ENCODE measurements at regions not wholly inside any gene's neighbourhood (a gene's known extent, or its start where the extent isn't known, plus 50 kb on each side); places are given as distances from the start of the nearest gene placed in this dataset.

DNA sequence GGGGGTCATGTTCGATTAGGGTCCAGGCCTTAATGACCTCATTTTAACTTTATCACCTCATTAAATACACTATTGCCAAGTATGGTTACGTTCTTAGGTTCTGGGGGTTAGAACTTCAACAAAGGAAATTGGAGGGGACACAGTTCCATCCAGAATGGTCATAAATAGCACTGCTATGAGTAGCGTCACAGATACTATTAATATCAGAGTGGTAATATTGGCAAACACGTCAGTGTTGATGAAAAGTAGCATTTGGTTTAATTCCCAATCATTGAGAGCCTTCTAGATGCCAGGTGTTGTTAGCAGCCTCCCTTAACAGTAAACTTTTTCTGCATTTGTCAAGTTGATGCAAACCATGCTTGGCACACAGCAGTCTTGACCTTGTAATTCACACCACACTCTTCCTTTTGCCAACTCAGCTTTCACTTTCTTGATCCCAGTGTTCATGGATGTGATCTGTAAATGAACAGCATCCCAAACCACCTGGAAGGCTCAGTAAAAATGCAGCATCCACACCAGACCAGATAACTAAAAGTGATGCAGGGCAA is 912.5 kb upstream of the TENM3 start:
- no TSS peak for BruUV-seq (replicated peaks)
- Histone ChIP-seq H2AFZ (ENCODE audit: control insufficient read depth, low read depth, low read length) (no peak overlapping the region), H3K9ac (ENCODE audit: control insufficient read depth, insufficient read depth, low read length) (no peak overlapping the region), H4K20me1 (ENCODE audit: control insufficient read depth, insufficient read depth) (no peaks in the 10 kb centered on the region), H3K27me3 (replicated peaks in 1 of 2; ENCODE audit: control insufficient read depth in 2 of 2, insufficient read depth in 2 of 2, low read length in 1 of 2) (no peaks in the 10 kb centered on the region), H3K79me2 (ENCODE audit: control insufficient read depth, insufficient read depth, low read length) (no peaks in the 10 kb centered on the region), H3K4me3 (no peak overlapping the region), H3K4me1 (ENCODE audit: control insufficient read depth, insufficient read depth, low read length) (no peaks in the 10 kb centered on the region), H3K27ac (ENCODE audit: control insufficient read depth, insufficient read depth) (no peak overlapping the region), H3K9me3 (replicated peaks; ENCODE audit: control insufficient read depth, insufficient read depth, low read length) (no peaks in the 10 kb centered on the region; the same call in 2 of the 3 replicates), H3K36me3 (ENCODE audit: control insufficient read depth in 2 of 2, insufficient read depth in 2 of 2, low read length in 1 of 2) (no peaks in the 10 kb centered on the region), H3K4me2 (ENCODE audit: control insufficient read depth, insufficient read depth) (no peak overlapping the region)
- ChIA-PET POLR2A (no interaction called here), SMC1A (ENCODE audit: uncharacterized antibody, unreplicated experiment) (no interaction called here), RAD21 (ENCODE audit: unreplicated experiment) (no interaction called here), CTCF (no interaction called here)
- TF ChIP-seq ZNF217 (IDR thresholded peaks at IDR 0.05) (no peak), YBX1 (IDR thresholded peaks at IDR 0.05) (no peak), KDM1A (IDR thresholded peaks at IDR 0.05; ENCODE audit: borderline replicate concordance) (no peak), EP300 (IDR thresholded peaks at IDR 0.05; ENCODE audit: borderline replicate concordance in 1 of 2, control insufficient read depth in 1 of 2, low read depth in 2 of 2, low read length in 2 of 2) (no peak), RCOR1 (conservative IDR thresholded peaks at IDR 0.05; ENCODE audit: low read depth, low read length) (no peak)
- TF ChIP-seq, protein P1, sequence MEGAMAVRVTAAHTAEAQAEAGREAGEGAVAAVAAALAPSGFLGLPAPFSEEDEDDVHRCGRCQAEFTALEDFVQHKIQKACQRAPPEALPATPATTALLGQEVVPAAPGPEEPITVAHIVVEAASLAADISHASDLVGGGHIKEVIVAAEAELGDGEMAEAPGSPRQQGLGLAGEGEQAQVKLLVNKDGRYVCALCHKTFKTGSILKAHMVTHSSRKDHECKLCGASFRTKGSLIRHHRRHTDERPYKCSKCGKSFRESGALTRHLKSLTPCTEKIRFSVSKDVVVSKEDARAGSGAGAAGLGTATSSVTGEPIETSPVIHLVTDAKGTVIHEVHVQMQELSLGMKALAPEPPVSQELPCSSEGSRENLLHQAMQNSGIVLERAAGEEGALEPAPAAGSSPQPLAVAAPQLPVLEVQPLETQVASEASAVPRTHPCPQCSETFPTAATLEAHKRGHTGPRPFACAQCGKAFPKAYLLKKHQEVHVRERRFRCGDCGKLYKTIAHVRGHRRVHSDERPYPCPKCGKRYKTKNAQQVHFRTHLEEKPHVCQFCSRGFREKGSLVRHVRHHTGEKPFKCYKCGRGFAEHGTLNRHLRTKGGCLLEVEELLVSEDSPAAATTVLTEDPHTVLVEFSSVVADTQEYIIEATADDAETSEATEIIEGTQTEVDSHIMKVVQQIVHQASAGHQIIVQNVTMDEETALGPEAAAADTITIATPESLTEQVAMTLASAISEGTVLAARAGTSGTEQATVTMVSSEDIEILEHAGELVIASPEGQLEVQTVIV (IDR thresholded peaks at IDR 0.05; ENCODE audit: borderline replicate concordance, partially characterized antibody), result no peak
- TF ChIP-seq, protein P2, sequence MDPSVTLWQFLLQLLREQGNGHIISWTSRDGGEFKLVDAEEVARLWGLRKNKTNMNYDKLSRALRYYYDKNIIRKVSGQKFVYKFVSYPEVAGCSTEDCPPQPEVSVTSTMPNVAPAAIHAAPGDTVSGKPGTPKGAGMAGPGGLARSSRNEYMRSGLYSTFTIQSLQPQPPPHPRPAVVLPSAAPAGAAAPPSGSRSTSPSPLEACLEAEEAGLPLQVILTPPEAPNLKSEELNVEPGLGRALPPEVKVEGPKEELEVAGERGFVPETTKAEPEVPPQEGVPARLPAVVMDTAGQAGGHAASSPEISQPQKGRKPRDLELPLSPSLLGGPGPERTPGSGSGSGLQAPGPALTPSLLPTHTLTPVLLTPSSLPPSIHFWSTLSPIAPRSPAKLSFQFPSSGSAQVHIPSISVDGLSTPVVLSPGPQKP (IDR thresholded peaks at IDR 0.05; ENCODE audit: low read depth, low read length), result no peak
- FAIRE-seq (no peak), ATAC-seq (no peak), DNase-seq (ENCODE audit: low read depth, low spot score) (no peak)
- intact Hi-C loops (cut with micrococcal nuclease; ENCODE audit: unreplicated experiment) (no loop called here), in situ Hi-C loops (cut with MboI) (no loop called here)
- WGBS (ENCODE audit: insufficient coverage, insufficient replicate concordance, low lambda C conversion rate, missing lambda C conversion rate), result 20% methylated on average over 4 of the region's 4 CpGs

Data from GM12878 (cell line).